Thyroid gland (tissue), 4 donors: ENCODE measurements at regions not wholly inside any gene's neighbourhood (a gene's known extent, or its start where the extent isn't known, plus 50 kb on each side); places are given as distances from the start of the nearest gene placed in this dataset.
"Not testable (repeated sequence)": the region's sequence is repeated elsewhere in the genome, so short reads cannot be mapped to it uniquely, and the experiment has no call there.

Source experiments
- POLR2A ChIP-seq, 2 donors: fragments of 450-650 bp; IDR thresholded peaks; one replicate each; pipeline ENCODE4 v1.6.1; 2017; ENCODE audit warnings: antibody characterized with exemption in 2 of 2, mild to moderate bottlenecking in 2 of 2, moderate library complexity in 1 of 2
- TF ChIP-seq, protein P1 (sequence below), 6 experiments: fragments of 200-600 bp in 3 of 6; fragments of 450-650 bp in 3 of 6; sonication (generic) in 3 of 6; IDR thresholded peaks; one replicate each; pipeline ENCODE4 v1.5.1; 2016 to 2019; ENCODE audit warnings: antibody characterized with exemption in 6 of 6, mild to moderate bottlenecking in 2 of 6, inconsistent platforms in 1 of 6, moderate library complexity in 1 of 6

- TF ChIP-seq, protein P1, sequence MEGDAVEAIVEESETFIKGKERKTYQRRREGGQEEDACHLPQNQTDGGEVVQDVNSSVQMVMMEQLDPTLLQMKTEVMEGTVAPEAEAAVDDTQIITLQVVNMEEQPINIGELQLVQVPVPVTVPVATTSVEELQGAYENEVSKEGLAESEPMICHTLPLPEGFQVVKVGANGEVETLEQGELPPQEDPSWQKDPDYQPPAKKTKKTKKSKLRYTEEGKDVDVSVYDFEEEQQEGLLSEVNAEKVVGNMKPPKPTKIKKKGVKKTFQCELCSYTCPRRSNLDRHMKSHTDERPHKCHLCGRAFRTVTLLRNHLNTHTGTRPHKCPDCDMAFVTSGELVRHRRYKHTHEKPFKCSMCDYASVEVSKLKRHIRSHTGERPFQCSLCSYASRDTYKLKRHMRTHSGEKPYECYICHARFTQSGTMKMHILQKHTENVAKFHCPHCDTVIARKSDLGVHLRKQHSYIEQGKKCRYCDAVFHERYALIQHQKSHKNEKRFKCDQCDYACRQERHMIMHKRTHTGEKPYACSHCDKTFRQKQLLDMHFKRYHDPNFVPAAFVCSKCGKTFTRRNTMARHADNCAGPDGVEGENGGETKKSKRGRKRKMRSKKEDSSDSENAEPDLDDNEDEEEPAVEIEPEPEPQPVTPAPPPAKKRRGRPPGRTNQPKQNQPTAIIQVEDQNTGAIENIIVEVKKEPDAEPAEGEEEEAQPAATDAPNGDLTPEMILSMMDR (IDR thresholded peaks at IDR 0.05): not testable (repeated sequence)
- not testable (repeated sequence) for TF ChIP-seq POLR2A (IDR thresholded peaks at IDR 0.05)
These were observed 1029.9 kb upstream of the COX7C start for GRCh38 chr5:85587806-85588205.
